BLaER1 treated with 17β-estradiol and CSF1 and Interleukin-3, amounts not matched to agents 10 nM and 100 nM (cell line): ENCODE measurements at regions not wholly inside any gene's neighbourhood (a gene's known extent, or its start where the extent isn't known, plus 50 kb on each side); places are given as distances from the start of the nearest gene placed in this dataset.
A peak's percentile ranks its signal among the peaks of the same experiment; 100 is the strongest.
"Not testable (repeated sequence)": the region's sequence is repeated elsewhere in the genome, so short reads cannot be mapped to it uniquely, and the experiment has no call there.

ENCODE experiments used
- H3K27ac ChIP-seq, 11 experiments: shearing (Covaris generic); formaldehyde crosslinking; 2 replicates each; pipeline ENCODE4 v1.8.1; 2022
- H3K27me3 ChIP-seq, 11 experiments: shearing (Covaris generic); formaldehyde crosslinking; 2 replicates each; pipeline ENCODE4 v1.8.1; 2022
- H3K36me3 ChIP-seq, 11 experiments: shearing (Covaris generic); formaldehyde crosslinking; 2 replicates each; pipeline ENCODE4 v1.8.1; 2022
- H3K4me1 ChIP-seq, 10 experiments: shearing (Covaris generic); formaldehyde crosslinking; 2 replicates each; pipeline ENCODE4 v1.8.1; 2022
- H3K4me2 ChIP-seq, 11 experiments: shearing (Covaris generic); formaldehyde crosslinking; 2 replicates each; pipeline ENCODE4 v1.8.1; 2022
- H3K4me3 ChIP-seq, 10 experiments: shearing (Covaris generic); formaldehyde crosslinking; 2 replicates each; pipeline ENCODE4 v1.8.1; 2022
- H3K9ac ChIP-seq, 11 experiments: shearing (Covaris generic); formaldehyde crosslinking; 2 replicates each; pipeline ENCODE4 v1.8.1; 2022
- H3K9me3 ChIP-seq, 11 experiments: shearing (Covaris generic); formaldehyde crosslinking; replicated peaks in 1 of 11; 2 replicates each; pipeline ENCODE4 v1.8.1; 2022
- H4K20me1 ChIP-seq, 11 experiments: shearing (Covaris generic); formaldehyde crosslinking; 2 replicates each; pipeline ENCODE4 v1.8.1; 2022
- Cebpa-rat ChIP-seq, 11 experiments: shearing (Covaris generic); IDR thresholded peaks; 2 replicates each; pipeline ENCODE4 v1.8.1; 2022

GRCh38 chr3:182315313-182315712 is 478.0 kb upstream of the ATP11B start:
- Histone ChIP-seq H3K4me1 (no peaks in the 10 kb centered on the region), H3K9me3 (peaks cover 29 to 51% (median 42%) of the 10 kb centered on the region in 11 experiments), H3K27me3 (no peaks in the 10 kb centered on the region), H3K9ac (no peak overlapping the region), H3K4me3 (no peak overlapping the region), H3K27ac (no peak overlapping the region), H3K36me3 (no peaks in the 10 kb centered on the region), H4K20me1 (no peaks in the 10 kb centered on the region), H3K4me2 (no peak overlapping the region)
- TF ChIP-seq Cebpa-rat (IDR thresholded peaks at IDR 0.05): no peak

GRCh38 chr3:182323126-182323700 is 470.1 kb upstream of the ATP11B start:
- Histone ChIP-seq H3K4me1 (peaks cover 9 to 22% (median 13%) of the 10 kb centered on the region in 10 experiments; a peak in 19 of 20 replicates), H3K9me3 (peaks cover 16 to 30% (median 25%) of the 10 kb centered on the region in 11 experiments), H3K4me2 (peak overlapping the region in 1 of 11 experiments; percentile 15; a peak in 3 of 22 replicates), H3K27me3 (no peaks in the 10 kb centered on the region), H3K4me3 (no peak overlapping the region), H4K20me1 (no peaks in the 10 kb centered on the region), H3K9ac (no peak overlapping the region), H3K36me3 (no peaks in the 10 kb centered on the region), H3K27ac (no peak overlapping the region)
- TF ChIP-seq Cebpa-rat (IDR thresholded peaks at IDR 0.05): no peak

- no peak for TF ChIP-seq Cebpa-rat (IDR thresholded peaks at IDR 0.05)
- no peaks in the 10 kb centered on the region for H3K27me3 ChIP-seq
- H3K4me3 ChIP-seq: no peak overlapping the region
- H3K36me3 ChIP-seq: no peaks in the 10 kb centered on the region
- no peaks in the 10 kb centered on the region for H4K20me1 ChIP-seq
- H3K9me3 ChIP-seq: peaks cover 16 to 26% (median 20%) of the 10 kb centered on the region in 11 experiments
- peaks cover 9 to 22% (median 13%) of the 10 kb centered on the region in 10 experiments; a peak in 19 of 20 replicates for H3K4me1 ChIP-seq
- H3K9ac ChIP-seq: no peak overlapping the region
- no peak overlapping the region for H3K27ac ChIP-seq
- no peak overlapping the region for H3K4me2 ChIP-seq
These were observed 469.4 kb upstream of the ATP11B start for GRCh38 chr3:182323898-182324297.

GRCh38 chr3:182325213-182325950 is 467.9 kb upstream of the ATP11B start:
- Histone ChIP-seq H3K9me3 (peaks cover 4 to 11% (median 5%) of the 10 kb centered on the region in 11 experiments; a peak in 20 of 22 replicates), H3K27ac (peak overlapping the region in 4 of 11 experiments; percentile 11 to 46 (median 30); a peak in 3 of 22 replicates), H3K4me2 (peak overlapping the region; percentile 7 to 82 (median 60); a peak in 20 of 22 replicates), H4K20me1 (no peaks in the 10 kb centered on the region), H3K36me3 (no peaks in the 10 kb centered on the region), H3K4me3 (no peak overlapping the region), H3K4me1 (peaks cover 9 to 24% (median 14%) of the 10 kb centered on the region in 10 experiments; a peak in 19 of 20 replicates), H3K27me3 (no peaks in the 10 kb centered on the region), H3K9ac (no peak overlapping the region; a peak in 1 of 22 replicates)
- no peak for TF ChIP-seq Cebpa-rat (IDR thresholded peaks at IDR 0.05)

GRCh38 chr3:182327196-182327681 is 466.1 kb upstream of the ATP11B start:
- TF ChIP-seq Cebpa-rat (IDR thresholded peaks at IDR 0.05): no peak
- H3K27ac ChIP-seq: no peak overlapping the region
- no peaks in the 10 kb centered on the region for H3K9me3 ChIP-seq
- H3K36me3 ChIP-seq: no peaks in the 10 kb centered on the region
- no peaks in the 10 kb centered on the region for H4K20me1 ChIP-seq
- no peak overlapping the region for H3K4me3 ChIP-seq
- peaks cover 15 to 40% (median 26%) of the 10 kb centered on the region in 10 experiments for H3K4me1 ChIP-seq
- no peak overlapping the region for H3K9ac ChIP-seq
- H3K4me2 ChIP-seq: no peak overlapping the region
- no peaks in the 10 kb centered on the region for H3K27me3 ChIP-seq

- peaks cover 0 to 15% (median 0%) of the 10 kb centered on the region in 11 experiments; a peak in 8 of 22 replicates for H3K9me3 ChIP-seq
- no peaks in the 10 kb centered on the region for H3K36me3 ChIP-seq
- no peak overlapping the region for H3K4me3 ChIP-seq
- peak overlapping the region in 4 of 11 experiments; percentile 50 to 71 (median 64); a peak in 9 of 22 replicates for H3K27ac ChIP-seq
- no peaks in the 10 kb centered on the region for H4K20me1 ChIP-seq
- H3K4me2 ChIP-seq: peak overlapping the region in 10 of 11 experiments; percentile 20 to 59 (median 46); a peak in 18 of 22 replicates
- peaks cover 7 to 28% (median 16%) of the 10 kb centered on the region in 10 experiments; a peak in 19 of 20 replicates for H3K4me1 ChIP-seq
- no peaks in the 10 kb centered on the region for H3K27me3 ChIP-seq
- no peak for TF ChIP-seq Cebpa-rat (IDR thresholded peaks at IDR 0.05)
- no peak overlapping the region; a peak in 1 of 22 replicates for H3K9ac ChIP-seq
These were observed 462.7 kb upstream of the ATP11B start for GRCh38 chr3:182330646-182331045.

GRCh38 chr3:182331341-182331740 is 462.0 kb upstream of the ATP11B start:
- Histone ChIP-seq H3K4me3 (no peak overlapping the region), H3K4me1 (peaks cover 6 to 23% (median 11%) of the 10 kb centered on the region in 10 experiments; a peak in 18 of 20 replicates), H3K4me2 (peak overlapping the region in 10 of 11 experiments; percentile 20 to 59 (median 46); a peak in 18 of 22 replicates), H3K27me3 (no peaks in the 10 kb centered on the region), H3K9ac (no peak overlapping the region; a peak in 1 of 22 replicates), H3K27ac (peak overlapping the region in 4 of 11 experiments; percentile 50 to 71 (median 64); a peak in 8 of 22 replicates), H3K9me3 (peaks cover 0 to 15% (median 0%) of the 10 kb centered on the region in 11 experiments; a peak in 8 of 22 replicates), H4K20me1 (no peaks in the 10 kb centered on the region), H3K36me3 (no peaks in the 10 kb centered on the region)
- TF ChIP-seq Cebpa-rat (IDR thresholded peaks at IDR 0.05): peak in 2 of 11 experiments; percentile 28 to 35; a peak in 2 of 22 replicates

- Histone ChIP-seq H3K4me3 (no peak overlapping the region), H3K9ac (no peak overlapping the region), H3K27me3 (no peaks in the 10 kb centered on the region), H3K4me1 (no peaks in the 10 kb centered on the region), H3K36me3 (no peaks in the 10 kb centered on the region), H4K20me1 (no peaks in the 10 kb centered on the region), H3K27ac (no peak overlapping the region), H3K9me3 (peaks cover 0 to 12% (median 7%) of the 10 kb centered on the region in 11 experiments; a peak in 10 of 22 replicates), H3K4me2 (no peak overlapping the region)
- no peak for TF ChIP-seq Cebpa-rat (IDR thresholded peaks at IDR 0.05)
These were observed 451.1 kb upstream of the ATP11B start for GRCh38 chr3:182342252-182342651.

GRCh38 chr3:182344026-182344425 is 449.3 kb upstream of the ATP11B start:
- not testable (repeated sequence) for H3K4me2 ChIP-seq, H3K4me1 ChIP-seq, H4K20me1 ChIP-seq, H3K27ac ChIP-seq, H3K4me3 ChIP-seq, H3K36me3 ChIP-seq, H3K27me3 ChIP-seq, H3K9ac ChIP-seq
- peaks cover 0 to 12% (median 7%) of the 10 kb centered on the region in 11 experiments; a peak in 10 of 22 replicates for H3K9me3 ChIP-seq
